GM12878 (cell line): ENCODE measurements at regions not wholly inside any gene's neighbourhood (a gene's known extent, or its start where the extent isn't known, plus 50 kb on each side); places are given as distances from the start of the nearest gene placed in this dataset.

Experiments
- EP300 ChIP-seq, 2 experiments: fragments of 150-350 bp in 1 of 2; IDR thresholded peaks; 2 replicates each; pipeline ENCODE4 v1.6.1; 2011 to 2012; ENCODE audit warnings: low read depth in 2 of 2, low read length in 2 of 2, borderline replicate concordance in 1 of 2, improper control_type of control experiment in 1 of 2, inconsistent platforms in 1 of 2; ENCODE audit not compliant: control insufficient read depth in 1 of 2
- MTA3 ChIP-seq: IDR thresholded peaks from 2 replicates; pipeline ENCODE4 v1.6.1; 2012; ENCODE audit warnings: low read length, inconsistent platforms, borderline replicate concordance
- POLR2AphosphoS5 ChIP-seq: IDR thresholded peaks from 2 replicates; pipeline ENCODE4 v1.6.1; 2011; ENCODE audit warnings: mild to moderate bottlenecking, low read length, inconsistent platforms

DNA sequence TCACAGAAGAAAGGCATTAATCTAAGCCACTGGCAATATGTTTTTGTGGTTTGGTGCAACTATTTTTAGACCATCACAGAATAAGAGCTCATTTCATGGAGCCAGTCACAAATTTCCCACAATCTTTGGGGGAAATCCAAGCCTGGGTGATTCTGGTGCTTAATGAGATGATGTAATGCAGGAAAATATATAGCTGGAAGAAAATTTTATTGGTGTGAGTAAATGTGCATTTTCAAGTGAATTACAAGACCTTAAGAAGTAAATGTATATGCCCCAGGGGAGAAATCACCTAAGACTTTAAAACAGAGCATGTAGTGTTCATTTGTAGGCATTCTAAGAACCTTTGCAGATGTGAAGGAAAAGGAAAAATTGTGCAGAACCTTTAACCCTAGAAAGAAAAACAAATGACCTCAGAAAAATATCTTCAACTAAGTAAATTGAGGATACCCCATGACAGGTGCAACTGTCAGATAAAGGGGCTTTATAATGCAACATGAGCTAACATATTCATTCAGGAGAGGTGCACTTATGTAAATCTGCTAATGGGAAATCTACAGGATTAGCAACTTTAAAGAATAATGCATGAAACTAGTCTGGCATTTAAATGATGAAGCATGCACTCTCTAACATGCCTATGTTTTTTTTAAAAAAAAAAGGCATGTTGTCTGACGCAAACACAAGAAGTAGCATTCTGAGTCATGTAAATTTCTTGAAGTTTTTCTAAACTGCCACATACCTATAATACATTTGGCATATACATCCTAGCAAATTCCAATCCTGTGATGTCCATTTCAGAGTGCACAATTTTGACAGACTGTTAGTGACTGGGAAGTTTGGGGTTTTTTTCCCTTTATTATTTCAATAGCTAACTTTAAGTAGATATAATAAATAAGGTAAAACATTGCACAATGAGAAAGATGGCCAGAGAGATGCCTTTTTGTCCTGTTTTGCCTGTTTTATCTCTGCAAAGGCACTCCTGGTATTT is 105.1 kb downstream of the MEX3B start:
- no peak for TF ChIP-seq EP300 (IDR thresholded peaks at IDR 0.05; ENCODE audit: borderline replicate concordance in 1 of 2, control insufficient read depth in 1 of 2, low read depth in 2 of 2, low read length in 2 of 2)
- no peak for TF ChIP-seq MTA3
- TF ChIP-seq POLR2AphosphoS5: no peak
